Glutamatergic neuron (in vitro differentiated cells): ENCODE measurements at regions not wholly inside any gene's neighbourhood (a gene's known extent, or its start where the extent isn't known, plus 50 kb on each side); places are given as distances from the start of the nearest gene placed in this dataset.

Experiments
- DNase-seq: peaks from one replicate; pipeline ENCODE4 v3.0.0; 2022
- H3K27ac Mint-ChIP-seq: one replicate; pipeline ENCODE4 v1.8.0; 2020; ENCODE audit warnings: mild to moderate bottlenecking, mixed read lengths, inconsistent platforms; ENCODE audit not compliant: unreplicated experiment
- H3K27me3 Mint-ChIP-seq: one replicate; pipeline ENCODE4 v1.8.0; 2020; ENCODE audit warnings: mild to moderate bottlenecking, moderate library complexity, mixed read lengths, inconsistent platforms; ENCODE audit not compliant: unreplicated experiment
- H3K36me3 Mint-ChIP-seq: one replicate; pipeline ENCODE4 v1.8.0; 2020; ENCODE audit warnings: mild to moderate bottlenecking, mixed read lengths, inconsistent platforms; ENCODE audit not compliant: unreplicated experiment
- H3K4me1 Mint-ChIP-seq: one replicate; pipeline ENCODE4 v1.8.0; 2020; ENCODE audit warnings: mild to moderate bottlenecking, low read depth, mixed read lengths, inconsistent platforms; ENCODE audit not compliant: unreplicated experiment
- H3K4me3 Mint-ChIP-seq: one replicate; pipeline ENCODE4 v1.8.0; 2020; ENCODE audit warnings: mild to moderate bottlenecking, mixed read lengths, inconsistent platforms; ENCODE audit not compliant: unreplicated experiment
- H3K9me3 Mint-ChIP-seq: one replicate; pipeline ENCODE4 v1.8.0; 2020; ENCODE audit warnings: mild to moderate bottlenecking, moderate library complexity, mixed read lengths, inconsistent platforms; ENCODE audit not compliant: unreplicated experiment
- CTCF ChIP-seq: fragments of 200-600 bp; sonication (generic); IDR thresholded peaks from one replicate; pipeline ENCODE4 v1.5.0; 2021; ENCODE audit not compliant: partially characterized antibody, unreplicated experiment

GRCh38 chr10:33704214-33704830 is 369.9 kb upstream of the NRP1 start:
- no peak overlapping the region for H3K4me3 Mint-ChIP-seq
- no peak overlapping the region for H3K27ac Mint-ChIP-seq
- peaks cover 1% of the 10 kb centered on the region for H3K27me3 Mint-ChIP-seq
- peaks cover 6% of the 10 kb centered on the region for H3K4me1 Mint-ChIP-seq
- H3K36me3 Mint-ChIP-seq: peaks cover 5% of the 10 kb centered on the region
- DNase-seq: no peak
- H3K9me3 Mint-ChIP-seq: peaks cover 2% of the 10 kb centered on the region
- TF ChIP-seq CTCF: no peak

- no peak for DNase-seq
- peaks cover 1% of the 10 kb centered on the region for H3K27me3 Mint-ChIP-seq
- H3K36me3 Mint-ChIP-seq: peaks cover 5% of the 10 kb centered on the region
- H3K27ac Mint-ChIP-seq: no peak overlapping the region
- no peak overlapping the region for H3K4me3 Mint-ChIP-seq
- no peak for TF ChIP-seq CTCF
- peaks cover 6% of the 10 kb centered on the region for H3K4me1 Mint-ChIP-seq
- H3K9me3 Mint-ChIP-seq: peaks cover 2% of the 10 kb centered on the region
Observed at GRCh38 chr10:33703501-33704213, 369.2 kb upstream of the NRP1 start.

- DNase-seq: no peak
- peaks cover 4% of the 10 kb centered on the region for H3K27me3 Mint-ChIP-seq
- H3K27ac Mint-ChIP-seq: no peak overlapping the region
- H3K4me3 Mint-ChIP-seq: no peak overlapping the region
- H3K36me3 Mint-ChIP-seq: peaks cover 17% of the 10 kb centered on the region
- H3K9me3 Mint-ChIP-seq: peaks cover 12% of the 10 kb centered on the region
- H3K4me1 Mint-ChIP-seq: no peaks in the 10 kb centered on the region
- no peak for TF ChIP-seq CTCF
Observed at GRCh38 chr10:33698033-33698432, 363.6 kb upstream of the NRP1 start.

GRCh38 chr10:33697016-33697415 is 362.5 kb upstream of the NRP1 start:
- Mint-ChIP-seq H3K4me3 (no peak overlapping the region), H3K36me3 (peaks cover 22% of the 10 kb centered on the region)

More at GRCh38 chr10:33697016-33697415, 362.5 kb upstream of the NRP1 start:
- peaks cover 6% of the 10 kb centered on the region for H3K27me3 Mint-ChIP-seq
- H3K9me3 Mint-ChIP-seq: peaks cover 12% of the 10 kb centered on the region
- no peaks in the 10 kb centered on the region for H3K4me1 Mint-ChIP-seq
- no peak overlapping the region for H3K27ac Mint-ChIP-seq
- TF ChIP-seq CTCF: no peak
- DNase-seq: no peak
